ENCODE measurements at regions not wholly inside any gene's neighbourhood (a gene's known extent, or its start where the extent isn't known, plus 50 kb on each side); places are given as distances from the start of the nearest gene placed in this dataset.
"Not testable (repeated sequence)": the region's sequence is repeated elsewhere in the genome, so short reads cannot be mapped to it uniquely, and the experiment has no call there.

- not testable (repeated sequence) for TF ChIP-seq CTCF (IDR thresholded peaks at IDR 0.05); POLR2A (IDR thresholded peaks at IDR 0.05; ENCODE audit: low read depth); POLR2AphosphoS5 (IDR thresholded peaks at IDR 0.05)
Observed at GRCh38 chr2:91442906-91443729, 2751.6 kb downstream of the RPIA start.

Data from esophagus muscularis mucosa (tissue), 3 donors.